Urinary bladder (tissue), 3 donors: ENCODE measurements at regions not wholly inside any gene's neighbourhood (a gene's known extent, or its start where the extent isn't known, plus 50 kb on each side); places are given as distances from the start of the nearest gene placed in this dataset.
"Not testable (repeated sequence)": the region's sequence is repeated elsewhere in the genome, so short reads cannot be mapped to it uniquely, and the experiment has no call there.

Experiments used
- DNase-seq: peaks from one replicate; pipeline ENCODE4 v3.0.0-alpha.2; 2015; ENCODE audit errors: extremely low spot score
- H3K27ac ChIP-seq: one replicate; pipeline ENCODE4 v1.5.1; 2013; ENCODE audit warnings: low read depth, mild to moderate bottlenecking, moderate library complexity
- H3K36me3 ChIP-seq: one replicate; pipeline ENCODE4 v1.6.1; 2013; ENCODE audit warnings: mild to moderate bottlenecking, moderate library complexity; ENCODE audit not compliant: insufficient read depth
- H3K4me1 ChIP-seq: one replicate; pipeline ENCODE4 v1.6.1; 2013; ENCODE audit warnings: mild to moderate bottlenecking, moderate library complexity; ENCODE audit not compliant: insufficient read depth
- H3K4me3 ChIP-seq: one replicate; pipeline ENCODE4 v1.5.1; 2013; ENCODE audit warnings: low read depth, low read length
- WGBS: extraction: QIAGEN DNeasy Blood & Tissue Kit; methylation state at CpG from one replicate; pipeline ENCODE4 v1.1.7; 2013; 5-methylcytosine and 5-hydroxymethylcytosine counted together
- donor health status: healthy with polysubstance abuse.
- donor health status: healthy.

- WGBS: 53% methylated on average over 2 of the region's 2 CpGs
- Histone ChIP-seq H3K27ac (no peak overlapping the region), H3K4me3 (no peak overlapping the region), H3K36me3 (no peaks in the 10 kb centered on the region), H3K4me1 (no peaks in the 10 kb centered on the region)
- no peak for DNase-seq
These were observed 84.3 kb upstream of the IFNGR1 start for GRCh38 chr6:137303441-137303840.

GRCh38 chr6:137299681-137300080 is 80.5 kb upstream of the IFNGR1 start:
- 65% methylated on average over 3 of the region's 3 CpGs for WGBS
- H3K36me3 ChIP-seq: no peaks in the 10 kb centered on the region
- no peak overlapping the region for H3K4me3 ChIP-seq

GRCh38 chr6:137297887-137298286 is 78.7 kb upstream of the IFNGR1 start:
- H3K27ac ChIP-seq: no peak overlapping the region
- WGBS: 45% methylated on average over 5 of the region's 5 CpGs
- no peaks in the 10 kb centered on the region for H3K36me3 ChIP-seq
- no peak for DNase-seq
- no peak overlapping the region for H3K4me3 ChIP-seq
- H3K4me1 ChIP-seq: no peaks in the 10 kb centered on the region

More at GRCh38 chr6:137299681-137300080, 80.5 kb upstream of the IFNGR1 start:
- no peak for DNase-seq
- Histone ChIP-seq H3K27ac (no peak overlapping the region), H3K4me1 (no peaks in the 10 kb centered on the region)

GRCh38 chr6:137292326-137292725 is 73.1 kb upstream of the IFNGR1 start:
- 93% methylated on average over 3 of the region's 3 CpGs for WGBS
- not testable (repeated sequence) for H3K27ac ChIP-seq, H3K4me3 ChIP-seq, H3K36me3 ChIP-seq, DNase-seq, H3K4me1 ChIP-seq

GRCh38 chr6:137291441-137291840 is 72.3 kb upstream of the IFNGR1 start:
- no peaks in the 10 kb centered on the region for H3K4me1 ChIP-seq
- no peaks in the 10 kb centered on the region for H3K36me3 ChIP-seq
- 43% methylated on average over 3 of the region's 3 CpGs for WGBS
- H3K4me3 ChIP-seq: no peak overlapping the region
- no peak for DNase-seq
- no peak overlapping the region for H3K27ac ChIP-seq

- H3K4me3 ChIP-seq: no peak overlapping the region
- no peak overlapping the region for H3K27ac ChIP-seq
- WGBS: 67% methylated on average over 5 of the region's 5 CpGs
- no peaks in the 10 kb centered on the region for H3K36me3 ChIP-seq
- no peaks in the 10 kb centered on the region for H3K4me1 ChIP-seq
- DNase-seq: no peak
These were observed 71.5 kb upstream of the IFNGR1 start for GRCh38 chr6:137290601-137291261.

- 91% methylated on average over 1 of the region's 1 CpG for WGBS
- Histone ChIP-seq H3K4me3 (no peak overlapping the region), H3K36me3 (no peaks in the 10 kb centered on the region), H3K4me1 (no peaks in the 10 kb centered on the region), H3K27ac (no peak overlapping the region)
- DNase-seq: no peak
These were observed 67.7 kb upstream of the IFNGR1 start for GRCh38 chr6:137286916-137287315.

GRCh38 chr6:137286368-137286767 is 67.2 kb upstream of the IFNGR1 start:
- no peaks in the 10 kb centered on the region for H3K36me3 ChIP-seq
- H3K4me1 ChIP-seq: no peaks in the 10 kb centered on the region
- H3K4me3 ChIP-seq: no peak overlapping the region
- WGBS: 87% methylated on average over 1 of the region's 1 CpG
- DNase-seq: no peak
- H3K27ac ChIP-seq: no peak overlapping the region

- Histone ChIP-seq H3K27ac (no peak overlapping the region), H3K4me1 (no peaks in the 10 kb centered on the region), H3K36me3 (no peaks in the 10 kb centered on the region), H3K4me3 (no peak overlapping the region)
- DNase-seq: no peak
These were observed 65.6 kb upstream of the IFNGR1 start for GRCh38 chr6:137284811-137285110.

- Histone ChIP-seq H3K4me1 (no peaks in the 10 kb centered on the region), H3K27ac (no peak overlapping the region), H3K36me3 (no peaks in the 10 kb centered on the region), H3K4me3 (no peak overlapping the region)
- no peak for DNase-seq
- WGBS: 81% methylated on average over 9 of the region's 9 CpGs
These were observed 65.0 kb upstream of the IFNGR1 start for GRCh38 chr6:137283940-137284810.

- Histone ChIP-seq H3K36me3 (no peaks in the 10 kb centered on the region), H3K27ac (no peak overlapping the region), H3K4me1 (no peaks in the 10 kb centered on the region), H3K4me3 (no peak overlapping the region)
- no peak for DNase-seq
- WGBS: 87% methylated on average over 2 of the region's 2 CpGs
These were observed 63.9 kb upstream of the IFNGR1 start for GRCh38 chr6:137283080-137283479.

- Histone ChIP-seq H3K36me3 (no peaks in the 10 kb centered on the region), H3K4me3 (no peak overlapping the region), H3K27ac (no peak overlapping the region), H3K4me1 (no peaks in the 10 kb centered on the region)
- DNase-seq: no peak
- 80% methylated on average over 8 of the region's 8 CpGs for WGBS
These were observed 63.1 kb upstream of the IFNGR1 start for GRCh38 chr6:137282254-137282653.

- not testable (repeated sequence) for H3K36me3 ChIP-seq, DNase-seq
- 83% methylated on average over 4 of the region's 4 CpGs for WGBS
These were observed 60.1 kb upstream of the IFNGR1 start for GRCh38 chr6:137279279-137279678.

GRCh38 chr6:137277971-137278637 is 58.9 kb upstream of the IFNGR1 start:
- Histone ChIP-seq H3K36me3 (no peaks in the 10 kb centered on the region), H3K27ac (no peak overlapping the region), H3K4me1 (no peaks in the 10 kb centered on the region), H3K4me3 (no peak overlapping the region)
- DNase-seq: no peak
- WGBS: 36% methylated on average over 14 of the region's 14 CpGs

More at GRCh38 chr6:137279279-137279678, 60.1 kb upstream of the IFNGR1 start:
- not testable (repeated sequence) for H3K4me1 ChIP-seq, H3K27ac ChIP-seq, H3K4me3 ChIP-seq
